Activated T-cell treated with anti-CD3 and anti-CD28 coated beads, Interleukin-2, amount 50 U/mL, for 24 hours (primary cell): ENCODE measurements at regions not wholly inside any gene's neighbourhood (a gene's known extent, or its start where the extent isn't known, plus 50 kb on each side); places are given as distances from the start of the nearest gene placed in this dataset.
"Not testable (repeated sequence)": the region's sequence is repeated elsewhere in the genome, so short reads cannot be mapped to it uniquely, and the experiment has no call there.

Experiments
- DNase-seq: peaks from one replicate; pipeline ENCODE4 v3.0.0-alpha.2; 2020
- H3K27ac Mint-ChIP-seq: 2 replicates; pipeline ENCODE4 v1.8.0; 2020; ENCODE audit warnings: mild to moderate bottlenecking, mixed read lengths
- H3K27me3 Mint-ChIP-seq: 2 replicates; pipeline ENCODE4 v1.8.0; 2020; ENCODE audit warnings: mixed read lengths
- H3K36me3 Mint-ChIP-seq: 2 replicates; pipeline ENCODE4 v1.8.0; 2020; ENCODE audit warnings: low read depth, mixed read lengths
- H3K4me1 Mint-ChIP-seq: 2 replicates; pipeline ENCODE4 v1.8.0; 2020; ENCODE audit warnings: low read depth, mixed read lengths
- H3K4me3 Mint-ChIP-seq: 2 replicates; pipeline ENCODE4 v1.8.0; 2020; ENCODE audit warnings: mild to moderate bottlenecking, moderate library complexity, mixed read lengths
- H3K9me3 Mint-ChIP-seq: 2 replicates; pipeline ENCODE4 v1.8.0; 2020; ENCODE audit warnings: mixed read lengths

DNA sequence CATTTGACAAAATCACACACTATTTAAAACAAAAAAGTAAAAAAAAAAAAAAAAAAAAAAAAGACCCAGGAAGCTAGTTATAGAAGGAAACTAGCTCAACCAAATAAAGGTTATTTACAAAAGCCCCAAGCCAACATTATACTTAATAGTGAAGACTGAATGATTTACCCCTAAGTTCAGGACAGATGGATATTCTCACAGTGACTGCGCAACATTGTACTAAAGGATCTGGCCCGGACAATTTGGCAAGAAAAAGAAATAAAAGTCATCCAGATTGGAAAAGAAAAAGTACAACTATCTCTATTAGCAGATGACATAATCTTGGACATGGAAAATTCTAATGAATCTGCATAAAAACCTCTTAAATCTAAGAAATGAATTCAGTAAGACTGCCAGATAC lies 936.0 kb upstream of the ADAMTS5 start:
- H3K36me3 Mint-ChIP-seq, H3K27ac Mint-ChIP-seq, H3K9me3 Mint-ChIP-seq, H3K4me1 Mint-ChIP-seq, DNase-seq, H3K27me3 Mint-ChIP-seq, H3K4me3 Mint-ChIP-seq: not testable (repeated sequence)

DNA sequence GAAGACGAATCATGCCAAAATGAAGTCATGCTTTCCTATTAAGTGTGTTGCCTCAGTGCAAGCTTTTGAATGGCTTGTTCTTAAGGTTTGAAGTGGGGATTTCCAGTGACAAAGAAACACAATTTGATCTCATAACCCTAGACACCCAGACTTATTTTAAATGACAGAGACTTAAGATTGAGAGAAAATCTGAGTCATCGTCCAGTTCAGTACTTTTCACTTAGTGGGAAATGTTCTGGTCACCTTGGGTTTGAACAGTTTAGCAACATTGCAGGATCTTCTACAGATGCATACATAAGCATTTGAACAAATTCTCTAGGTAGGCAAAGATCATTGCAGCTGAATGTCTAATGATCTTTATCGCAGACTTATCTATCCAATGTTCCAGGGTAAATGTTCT lies 926.7 kb upstream of the ADAMTS5 start:
- not testable (repeated sequence) for H3K4me3 Mint-ChIP-seq, H3K4me1 Mint-ChIP-seq, H3K9me3 Mint-ChIP-seq, H3K36me3 Mint-ChIP-seq, H3K27ac Mint-ChIP-seq, H3K27me3 Mint-ChIP-seq, DNase-seq

DNA sequence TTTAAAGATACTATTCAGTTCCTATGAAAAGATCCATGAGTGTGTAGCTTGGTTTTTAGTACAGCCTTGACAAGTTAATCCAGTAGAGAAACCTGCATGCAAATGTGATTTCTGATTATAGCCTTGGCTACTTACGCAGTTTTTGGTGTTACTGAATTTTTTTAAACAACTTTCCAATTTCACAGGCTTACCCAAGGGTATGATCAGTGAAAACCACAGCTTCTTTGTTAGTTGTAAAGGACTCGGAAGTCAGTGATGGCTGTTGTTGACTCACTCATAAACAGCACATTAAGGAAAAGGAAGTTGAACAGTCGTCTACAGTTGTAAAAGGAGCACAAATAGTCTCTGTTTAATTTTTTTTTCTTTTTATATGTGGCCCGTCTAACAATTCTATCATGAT lies 924.6 kb upstream of the ADAMTS5 start:
- not testable (repeated sequence) for H3K4me3 Mint-ChIP-seq, H3K9me3 Mint-ChIP-seq, H3K27me3 Mint-ChIP-seq, H3K27ac Mint-ChIP-seq, H3K4me1 Mint-ChIP-seq, DNase-seq, H3K36me3 Mint-ChIP-seq

DNA sequence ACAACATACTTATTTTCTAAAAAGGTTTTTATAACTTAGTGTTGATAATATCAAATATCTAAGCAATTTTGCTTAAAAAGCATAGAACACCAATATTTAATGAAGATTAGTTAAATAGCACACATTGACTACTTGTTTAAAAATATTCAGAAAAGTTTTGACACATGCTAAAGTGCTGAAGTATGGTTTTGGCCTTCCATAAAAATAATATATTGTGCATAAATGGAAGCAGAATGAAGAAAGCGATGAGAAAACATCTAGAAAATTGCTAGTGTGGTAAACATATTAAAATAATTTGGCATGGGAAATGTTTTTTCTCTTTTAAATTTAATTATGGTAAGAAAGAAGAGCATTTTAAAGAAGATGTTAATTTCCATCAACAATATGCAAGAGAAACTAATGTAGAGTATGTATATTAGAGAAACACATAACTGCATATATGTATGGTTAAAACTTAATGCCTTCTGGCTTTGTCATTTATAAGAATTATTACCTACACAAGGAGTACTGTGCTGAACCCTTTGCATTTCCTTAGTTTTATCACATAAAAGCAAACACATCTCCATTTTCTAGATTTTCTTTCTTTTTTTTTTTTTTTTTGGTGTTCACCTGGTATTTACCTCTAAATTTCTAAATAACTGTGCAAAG lies 921.0 kb upstream of the ADAMTS5 start:
- not testable (repeated sequence) for H3K4me3 Mint-ChIP-seq, H3K27ac Mint-ChIP-seq, DNase-seq, H3K9me3 Mint-ChIP-seq, H3K27me3 Mint-ChIP-seq, H3K36me3 Mint-ChIP-seq, H3K4me1 Mint-ChIP-seq

DNA sequence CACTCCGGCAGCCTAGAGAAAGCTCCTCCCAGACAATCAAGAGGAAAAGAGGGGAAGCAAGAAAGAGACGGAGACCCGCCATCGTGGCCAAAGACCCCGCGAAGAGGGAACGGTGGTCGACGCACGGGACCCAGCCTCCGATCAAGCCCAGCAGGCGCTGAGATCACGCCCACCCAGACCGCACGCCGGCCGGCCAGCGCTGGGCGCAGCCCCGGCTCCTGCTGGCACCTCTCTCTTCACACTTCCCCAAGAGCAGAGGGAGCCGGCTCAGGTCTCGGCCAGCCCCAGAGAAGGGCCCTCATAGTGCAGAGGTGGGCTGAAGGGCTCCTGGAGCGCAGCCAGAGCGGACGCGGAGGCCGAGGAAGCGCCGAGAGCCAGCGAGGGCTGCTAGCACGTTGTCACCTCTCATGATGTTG lies 918.4 kb upstream of the ADAMTS5 start:
- Mint-ChIP-seq H3K27me3 (no peaks in the 10 kb centered on the region), H3K9me3 (peaks cover 2% of the 10 kb centered on the region), H3K27ac (no peak overlapping the region), H3K36me3 (no peaks in the 10 kb centered on the region), H3K4me1 (no peaks in the 10 kb centered on the region), H3K4me3 (no peak overlapping the region)
- DNase-seq, result no peak

DNA sequence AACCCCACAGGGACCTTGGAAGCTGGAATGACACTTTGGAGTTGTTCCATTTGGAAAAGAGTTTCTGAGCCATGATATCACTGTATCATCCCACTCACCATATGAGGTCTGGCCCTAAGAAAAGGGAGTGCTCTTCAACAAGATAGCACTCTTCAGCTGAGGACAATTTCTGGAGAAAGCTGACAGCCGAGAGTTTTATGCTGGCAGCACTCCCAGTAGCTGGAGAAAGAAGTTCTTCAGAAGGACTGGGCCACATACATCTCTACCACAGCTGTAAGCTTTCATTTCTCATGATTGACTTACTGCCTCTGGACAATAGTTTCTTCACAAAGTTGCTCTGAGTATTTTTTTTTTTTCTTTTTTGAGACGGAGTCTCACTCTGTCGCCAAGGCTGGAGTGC lies 914.4 kb upstream of the ADAMTS5 start:
- H3K36me3 Mint-ChIP-seq, H3K4me3 Mint-ChIP-seq, DNase-seq, H3K27ac Mint-ChIP-seq, H3K27me3 Mint-ChIP-seq, H3K9me3 Mint-ChIP-seq, H3K4me1 Mint-ChIP-seq: not testable (repeated sequence)

DNA sequence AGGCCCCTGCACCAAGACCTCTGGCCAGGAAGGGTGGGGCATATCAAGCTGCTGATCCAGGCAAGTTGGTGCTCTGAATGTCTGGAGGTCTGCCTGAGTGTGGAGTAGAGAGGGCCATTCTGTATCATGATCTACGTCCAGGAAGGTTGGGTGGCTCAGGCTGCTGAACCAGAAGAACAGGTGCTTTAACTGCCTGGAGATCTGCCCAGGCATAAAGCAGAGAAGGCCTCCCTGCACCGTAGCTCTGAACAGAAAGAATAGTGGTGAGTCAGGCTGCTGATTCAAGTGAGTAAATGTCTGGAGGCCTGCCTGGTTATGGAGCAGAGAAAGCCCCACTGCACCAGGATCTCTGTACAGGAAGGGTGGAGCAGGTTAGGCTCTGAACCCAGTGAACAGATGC lies 905.5 kb upstream of the ADAMTS5 start:
- H3K9me3 Mint-ChIP-seq, result peaks cover 13% of the 10 kb centered on the region
- H3K27ac Mint-ChIP-seq, DNase-seq, H3K27me3 Mint-ChIP-seq, H3K4me1 Mint-ChIP-seq, H3K36me3 Mint-ChIP-seq, H3K4me3 Mint-ChIP-seq: not testable (repeated sequence)

DNA sequence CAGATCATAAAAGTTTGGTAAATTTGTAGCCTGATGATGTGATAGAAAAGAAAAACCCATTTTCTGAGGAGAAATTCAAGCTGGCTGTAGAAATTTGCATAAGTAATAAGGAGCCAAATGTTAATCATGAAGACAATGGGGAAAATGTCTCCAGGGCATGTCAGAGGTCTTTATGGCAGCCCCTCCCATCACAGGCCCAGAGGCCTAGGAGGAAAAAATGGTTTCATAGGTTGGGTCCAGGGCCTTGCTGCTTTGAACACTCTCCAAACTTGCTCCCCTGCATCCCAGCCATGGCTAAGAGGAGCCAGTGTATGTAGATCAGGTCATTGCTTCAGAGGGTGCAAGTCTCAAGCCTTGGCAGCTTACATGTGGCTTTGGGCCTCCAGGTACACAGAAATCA lies 903.9 kb upstream of the ADAMTS5 start:
- H3K27me3 Mint-ChIP-seq, H3K4me1 Mint-ChIP-seq, H3K4me3 Mint-ChIP-seq, H3K36me3 Mint-ChIP-seq, DNase-seq, H3K27ac Mint-ChIP-seq: not testable (repeated sequence)
- H3K9me3 Mint-ChIP-seq, result peaks cover 13% of the 10 kb centered on the region

DNA sequence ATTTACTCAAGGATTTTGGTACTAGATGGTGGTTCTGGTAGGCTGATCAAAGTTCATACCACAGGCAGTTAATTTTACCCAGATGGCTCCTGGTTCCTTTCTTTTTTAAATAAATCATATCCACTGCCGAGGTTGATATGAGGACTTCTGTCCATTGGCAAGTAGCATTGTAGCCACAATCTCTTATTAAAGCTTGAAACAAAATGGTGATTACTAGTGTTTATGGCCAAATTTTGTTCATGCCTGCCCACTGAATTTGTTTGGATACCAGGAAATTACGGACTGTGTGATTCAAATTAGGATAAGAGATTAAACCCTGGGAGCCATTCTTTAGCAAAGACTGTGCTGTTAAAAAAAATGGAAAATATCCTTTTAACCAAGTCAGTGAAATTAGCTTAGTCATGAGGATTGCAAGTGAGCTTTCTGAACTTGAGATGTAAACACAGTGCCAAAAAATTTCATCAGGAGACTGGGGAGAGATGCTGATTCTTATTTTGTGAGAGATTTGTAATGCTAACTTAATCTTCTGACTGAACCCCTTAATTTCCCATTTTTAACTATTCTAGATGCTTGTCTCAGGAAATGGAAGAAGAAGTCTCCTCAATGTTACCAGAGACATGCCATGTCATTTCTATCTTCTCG lies 893.5 kb upstream of the ADAMTS5 start:
- not testable (repeated sequence) for DNase-seq, H3K36me3 Mint-ChIP-seq, H3K4me1 Mint-ChIP-seq, H3K4me3 Mint-ChIP-seq, H3K27me3 Mint-ChIP-seq, H3K27ac Mint-ChIP-seq, H3K9me3 Mint-ChIP-seq

DNA sequence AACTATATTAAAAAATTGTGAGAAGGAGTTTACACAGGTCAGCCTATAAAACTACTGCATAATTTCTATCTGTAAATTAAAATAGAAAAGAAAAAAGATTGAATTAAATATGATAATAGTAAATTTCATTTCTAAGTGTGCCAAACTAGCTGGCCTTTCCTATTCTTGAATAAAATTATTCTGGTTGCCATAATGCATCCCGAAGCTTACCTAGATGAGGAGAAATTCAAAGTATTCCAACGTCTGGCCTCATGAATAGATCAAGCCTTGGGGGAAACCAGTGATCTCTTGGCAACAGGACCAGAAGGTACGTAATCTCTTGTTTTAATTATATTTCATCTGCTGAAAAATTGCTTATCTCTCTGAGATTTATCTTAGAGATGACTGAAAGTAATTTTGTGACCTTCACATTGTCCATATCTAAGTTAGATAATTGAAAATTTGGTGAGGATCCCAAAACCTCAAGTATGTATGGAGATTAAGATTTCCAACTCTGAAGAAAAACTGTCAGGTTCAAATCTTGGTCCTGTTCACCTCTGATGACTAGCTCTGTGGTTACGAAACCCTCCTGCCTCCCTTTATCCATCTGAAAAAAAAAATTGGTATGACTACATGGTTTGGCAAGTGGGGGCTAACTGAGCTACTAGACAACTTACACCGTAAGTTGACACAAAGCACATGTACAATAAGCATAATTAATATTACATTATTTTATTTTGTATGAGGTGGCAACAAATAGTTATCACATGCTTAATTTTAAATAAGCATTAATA lies 891.4 kb upstream of the ADAMTS5 start:
- H3K4me1 Mint-ChIP-seq, H3K27me3 Mint-ChIP-seq, H3K27ac Mint-ChIP-seq, H3K9me3 Mint-ChIP-seq, DNase-seq, H3K36me3 Mint-ChIP-seq, H3K4me3 Mint-ChIP-seq: not testable (repeated sequence)

DNA sequence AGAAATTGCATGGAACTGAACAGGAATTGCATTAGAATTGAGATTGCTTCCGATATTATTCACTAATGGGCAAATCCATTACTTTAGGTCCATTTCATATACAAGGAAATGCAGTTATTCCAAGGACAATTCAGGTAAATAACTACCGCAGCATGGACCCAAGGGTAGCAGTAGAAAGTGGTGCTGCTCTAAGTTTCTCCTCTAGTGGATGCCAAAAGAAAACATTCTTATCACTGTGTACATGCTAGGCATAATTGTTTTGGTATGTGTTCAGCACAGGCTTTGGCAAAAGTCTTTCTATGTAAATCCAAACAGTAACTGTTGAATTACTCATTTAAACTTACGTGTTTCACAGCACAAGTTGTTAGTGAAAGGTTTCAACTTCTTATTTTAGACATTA lies 890.1 kb upstream of the ADAMTS5 start:
- not testable (repeated sequence) for H3K27ac Mint-ChIP-seq, H3K36me3 Mint-ChIP-seq, H3K4me1 Mint-ChIP-seq, H3K4me3 Mint-ChIP-seq, DNase-seq, H3K27me3 Mint-ChIP-seq, H3K9me3 Mint-ChIP-seq

DNA sequence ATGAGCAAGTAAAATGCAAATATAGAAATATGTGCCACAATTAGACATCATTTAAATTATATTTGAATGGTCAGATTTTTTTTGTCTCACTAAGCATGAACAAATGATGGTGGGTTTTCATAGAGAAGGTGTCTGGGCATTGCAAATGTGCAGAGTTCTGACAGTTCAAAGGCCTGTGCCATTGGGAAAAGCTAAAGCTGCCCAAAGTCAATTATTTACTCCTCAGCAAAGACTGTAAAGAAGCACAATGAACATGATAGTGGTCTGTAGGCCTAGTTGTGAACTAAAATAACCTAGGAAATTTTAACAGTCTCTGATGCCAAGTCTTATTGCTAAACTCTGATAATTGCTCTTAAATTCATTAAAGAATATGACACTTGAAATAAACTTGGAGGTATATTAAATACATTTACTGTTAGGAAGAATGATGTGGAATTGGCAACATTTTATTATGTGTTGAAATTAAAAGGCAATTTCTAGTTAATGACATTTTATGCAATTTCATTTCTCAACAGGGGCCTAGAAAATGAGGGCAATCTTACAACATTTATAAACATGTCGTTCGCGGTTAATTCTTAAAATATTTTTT lies 874.3 kb upstream of the ADAMTS5 start:
- Mint-ChIP-seq H3K27ac (no peak overlapping the region), H3K27me3 (no peaks in the 10 kb centered on the region), H3K4me1 (no peaks in the 10 kb centered on the region), H3K4me3 (no peak overlapping the region), H3K36me3 (no peaks in the 10 kb centered on the region), H3K9me3 (peaks cover 7% of the 10 kb centered on the region)
- no peak for DNase-seq

DNA sequence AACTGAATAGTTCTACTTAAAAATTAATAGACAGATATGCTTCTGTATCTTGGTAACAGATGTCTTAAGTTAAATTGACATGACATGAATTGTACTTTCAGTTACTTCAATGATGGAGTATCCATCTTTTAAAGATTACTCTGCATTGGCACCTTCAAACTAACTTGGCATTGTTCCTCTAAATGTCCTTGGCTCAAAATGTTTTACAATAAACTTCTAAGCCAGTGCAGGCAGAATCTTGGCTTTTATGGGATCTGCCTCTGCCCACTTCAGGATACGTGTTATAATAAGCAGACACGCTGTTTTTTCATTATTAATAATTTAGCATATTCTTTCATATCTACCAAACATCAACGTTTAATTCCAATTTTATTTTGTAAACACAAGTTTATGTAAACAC lies 873.4 kb upstream of the ADAMTS5 start:
- H3K36me3 Mint-ChIP-seq, result no peaks in the 10 kb centered on the region
- no peak overlapping the region for H3K4me3 Mint-ChIP-seq
- no peaks in the 10 kb centered on the region for H3K4me1 Mint-ChIP-seq
- peaks cover 7% of the 10 kb centered on the region for H3K9me3 Mint-ChIP-seq
- no peak for DNase-seq
- no peak overlapping the region for H3K27ac Mint-ChIP-seq
- no peaks in the 10 kb centered on the region for H3K27me3 Mint-ChIP-seq

DNA sequence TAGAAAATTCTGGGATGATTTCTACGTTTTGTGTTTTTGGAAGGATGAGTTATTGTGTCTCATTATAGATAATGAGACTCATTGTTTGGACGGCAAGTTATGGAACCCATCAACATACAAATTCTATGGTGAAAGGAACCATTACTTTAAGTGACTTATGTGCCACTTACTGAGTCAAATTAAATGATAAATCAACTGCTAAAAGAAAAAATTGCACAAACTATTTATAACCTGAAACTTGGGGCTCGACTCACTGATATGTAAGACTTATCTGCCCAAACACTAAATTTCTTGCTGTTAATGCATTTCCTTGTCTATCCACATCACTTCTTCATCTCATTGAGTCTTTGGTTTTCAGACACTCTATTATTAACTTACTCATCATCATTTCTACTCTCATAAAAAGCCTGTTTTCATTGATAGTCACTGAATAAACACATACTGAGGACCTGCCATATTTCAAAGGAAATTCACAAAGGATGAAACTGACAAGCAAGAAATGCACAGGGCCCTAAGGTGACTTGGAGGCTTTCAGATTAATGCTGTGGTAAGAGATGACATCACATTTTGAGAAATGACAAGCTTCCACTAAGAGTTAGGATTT lies 872.7 kb upstream of the ADAMTS5 start:
- no peaks in the 10 kb centered on the region for H3K4me1 Mint-ChIP-seq
- no peaks in the 10 kb centered on the region for H3K36me3 Mint-ChIP-seq
- no peak overlapping the region for H3K27ac Mint-ChIP-seq
- H3K9me3 Mint-ChIP-seq, result peaks cover 5% of the 10 kb centered on the region
- no peaks in the 10 kb centered on the region for H3K27me3 Mint-ChIP-seq
- DNase-seq, result no peak
- H3K4me3 Mint-ChIP-seq, result no peak overlapping the region

DNA sequence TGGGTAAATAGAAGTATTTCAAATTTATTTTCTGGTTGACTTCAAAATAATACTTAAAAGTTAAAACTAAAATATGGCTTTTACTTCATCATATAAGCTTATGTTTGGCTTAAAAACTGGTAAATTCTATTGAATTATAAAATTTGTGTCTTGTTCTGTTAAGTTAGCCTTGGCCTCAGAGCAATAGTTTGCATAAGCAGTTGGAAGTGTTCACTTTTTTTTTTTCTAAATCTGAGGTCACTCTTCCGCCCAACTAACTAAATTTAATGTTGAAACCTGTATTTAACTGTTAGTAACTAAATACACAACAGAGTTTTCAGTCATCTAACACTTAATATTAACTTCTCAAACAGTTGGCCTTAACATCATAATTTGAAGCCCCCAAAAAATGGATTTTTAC lies 871.7 kb upstream of the ADAMTS5 start:
- peaks cover 5% of the 10 kb centered on the region for H3K9me3 Mint-ChIP-seq
- H3K27me3 Mint-ChIP-seq, result no peaks in the 10 kb centered on the region
- no peak for DNase-seq
- no peaks in the 10 kb centered on the region for H3K36me3 Mint-ChIP-seq
- H3K4me3 Mint-ChIP-seq, result no peak overlapping the region
- no peaks in the 10 kb centered on the region for H3K4me1 Mint-ChIP-seq
- no peak overlapping the region for H3K27ac Mint-ChIP-seq
